H9 (cell line): ENCODE measurements at regions not wholly inside any gene's neighbourhood (a gene's known extent, or its start where the extent isn't known, plus 50 kb on each side); places are given as distances from the start of the nearest gene placed in this dataset.
"Not testable (repeated sequence)": the region's sequence is repeated elsewhere in the genome, so short reads cannot be mapped to it uniquely, and the experiment has no call there.

Experiments used
- DNase-seq: peaks from one replicate; pipeline ENCODE4 v3.0.0-alpha.2; 2017
- H2AFZ ChIP-seq: one replicate; pipeline ENCODE4 v1.6.1; 2013; ENCODE audit warnings: mild to moderate bottlenecking, low read length, control low read depth, moderate library complexity
- H2AK5ac ChIP-seq: 2 replicates; pipeline ENCODE4 v1.6.1; 2013; ENCODE audit warnings: low read length, control low read depth, mixed read lengths; ENCODE audit not compliant: insufficient read length
- H2BK120ac ChIP-seq: one replicate; pipeline ENCODE4 v1.6.1; 2013; ENCODE audit warnings: low read depth, mild to moderate bottlenecking, low read length, control low read depth, inconsistent platforms; ENCODE audit not compliant: poor library complexity, severe bottlenecking
- H2BK12ac ChIP-seq: 2 replicates; pipeline ENCODE4 v1.6.1; 2013; ENCODE audit warnings: low read length, control low read depth, mixed read lengths, low read depth; ENCODE audit not compliant: insufficient read length
- H2BK15ac ChIP-seq: 2 replicates; pipeline ENCODE4 v1.6.1; 2013; ENCODE audit warnings: low read depth, low read length, control low read depth
- H2BK20ac ChIP-seq: one replicate; pipeline ENCODE4 v1.6.1; 2013; ENCODE audit warnings: low read depth, mild to moderate bottlenecking, low read length, control low read depth, inconsistent platforms; ENCODE audit not compliant: poor library complexity, severe bottlenecking
- H2BK5ac ChIP-seq: 2 replicates; pipeline ENCODE4 v1.6.1; 2013; ENCODE audit warnings: low read length, control low read depth, mixed read lengths; ENCODE audit not compliant: insufficient read length
- H3K14ac ChIP-seq: 2 replicates; pipeline ENCODE4 v1.6.1; 2013; ENCODE audit warnings: low read length, control low read depth; ENCODE audit not compliant: insufficient read depth
- H3K18ac ChIP-seq: 2 replicates; pipeline ENCODE4 v1.6.1; 2013; ENCODE audit warnings: low read depth, mild to moderate bottlenecking, mixed read lengths, low read length, control low read depth; ENCODE audit not compliant: insufficient read length
- H3K23ac ChIP-seq: 2 replicates; pipeline ENCODE4 v1.6.1; 2013; ENCODE audit warnings: low read length, control low read depth, mixed read lengths, low read depth; ENCODE audit not compliant: insufficient read length
- H3K23me2 ChIP-seq: 2 replicates; pipeline ENCODE4 v1.6.1; 2013; ENCODE audit warnings: low read depth, mild to moderate bottlenecking, mixed read lengths, low read length, control low read depth; ENCODE audit not compliant: insufficient read length, poor library complexity, severe bottlenecking
- H3K27ac ChIP-seq: 2 replicates; pipeline ENCODE4 v1.5.1; 2013; ENCODE audit warnings: low read length, control low read depth, mixed read lengths, low read depth; ENCODE audit not compliant: insufficient read length
- H3K27me3 ChIP-seq: 2 replicates; pipeline ENCODE4 v1.6.1; 2013; ENCODE audit warnings: low read length, control low read depth, inconsistent platforms; ENCODE audit not compliant: insufficient read depth
- H3K4ac ChIP-seq: 2 replicates; pipeline ENCODE4 v1.6.1; 2013; ENCODE audit warnings: low read depth, mild to moderate bottlenecking, control low read depth, inconsistent platforms, low read length, moderate library complexity
- H3K4me1 ChIP-seq: 2 replicates; pipeline ENCODE4 v1.6.1; 2013; ENCODE audit warnings: low read length, control low read depth, inconsistent platforms; ENCODE audit not compliant: insufficient read depth
- H3K4me2 ChIP-seq: 2 replicates; pipeline ENCODE4 v1.6.1; 2013; ENCODE audit warnings: low read length, control low read depth, mixed read lengths; ENCODE audit not compliant: insufficient read length, insufficient read depth
- H3K56ac ChIP-seq: 2 replicates; pipeline ENCODE4 v1.6.1; 2013; ENCODE audit warnings: low read depth, mild to moderate bottlenecking, mixed read lengths, low read length, control low read depth; ENCODE audit not compliant: insufficient read length
- H3K79me1 ChIP-seq: 2 replicates; pipeline ENCODE4 v1.6.1; 2013; ENCODE audit warnings: low read depth, mild to moderate bottlenecking, moderate library complexity, low read length, control low read depth, inconsistent platforms; ENCODE audit not compliant: insufficient read depth, poor library complexity, severe bottlenecking
- H3K79me2 ChIP-seq: 2 replicates; pipeline ENCODE4 v1.6.1; 2013; ENCODE audit warnings: low read length, control low read depth, inconsistent platforms; ENCODE audit not compliant: insufficient read depth
- H3K9ac ChIP-seq: 2 replicates; pipeline ENCODE4 v1.6.1; 2013; ENCODE audit warnings: low read length, control low read depth, mixed read lengths; ENCODE audit not compliant: insufficient read length; ENCODE audit errors: extremely low read depth
- H3K9me3 ChIP-seq: one replicate; pipeline ENCODE4 v1.6.1; 2013; ENCODE audit warnings: low read depth, low read length, inconsistent platforms; ENCODE audit not compliant: control insufficient read depth
- H3T11ph ChIP-seq: one replicate; pipeline ENCODE4 v1.6.1; 2013; ENCODE audit warnings: mild to moderate bottlenecking, low read length, control low read depth, inconsistent platforms
- H4K20me1 ChIP-seq: one replicate; pipeline ENCODE4 v1.6.1; 2013; ENCODE audit not compliant: control insufficient read depth, insufficient read length, insufficient read depth
- H4K5ac ChIP-seq: 2 replicates; pipeline ENCODE4 v1.6.1; 2013; ENCODE audit warnings: low read depth, mild to moderate bottlenecking, mixed read lengths, low read length, control low read depth; ENCODE audit not compliant: insufficient read length
- H4K8ac ChIP-seq: replicated peaks from 2 replicates; pipeline ENCODE4 v1.6.1; 2013; ENCODE audit warnings: low read length, control low read depth, mixed read lengths, low read depth; ENCODE audit not compliant: insufficient read length
- H4K91ac ChIP-seq: 2 replicates; pipeline ENCODE4 v1.6.1; 2013; ENCODE audit warnings: low read depth, mild to moderate bottlenecking, moderate library complexity, mixed read lengths, low read length, control low read depth; ENCODE audit not compliant: insufficient read length
- H3K27ac Mint-ChIP-seq, 3 experiments: 2 replicates in 2 of 3; 3 replicates in 1 of 3; pipeline ENCODE4 v1.8.0; 2020 to 2021; ENCODE audit warnings: mixed read lengths in 3 of 3, mild to moderate bottlenecking in 1 of 3, moderate library complexity in 1 of 3
- H3K27me3 Mint-ChIP-seq: 2 replicates; pipeline ENCODE4 v1.8.0; 2021; ENCODE audit warnings: low read depth, mild to moderate bottlenecking, moderate library complexity, mixed read lengths
- H3K36me3 Mint-ChIP-seq, 3 experiments: 2 replicates in 2 of 3; 3 replicates in 1 of 3; pipeline ENCODE4 v1.8.0; 2020 to 2021; ENCODE audit warnings: low read depth in 3 of 3, mixed read lengths in 3 of 3; ENCODE audit not compliant: insufficient read depth in 1 of 3
- H3K4me1 Mint-ChIP-seq, 2 experiments: 2 replicates each; pipeline ENCODE4 v1.8.0; 2020; ENCODE audit warnings: mixed read lengths in 2 of 2
- H3K4me3 Mint-ChIP-seq, 2 experiments: 2 replicates in 1 of 2; 3 replicates in 1 of 2; pipeline ENCODE4 v1.8.0; 2020 to 2021; ENCODE audit warnings: mild to moderate bottlenecking in 2 of 2, mixed read lengths in 2 of 2, moderate library complexity in 1 of 2
- H3K9me3 Mint-ChIP-seq, 2 experiments: 2 replicates in 1 of 2; 3 replicates in 1 of 2; pipeline ENCODE4 v1.8.0; 2020; ENCODE audit warnings: mild to moderate bottlenecking in 2 of 2, mixed read lengths in 2 of 2, moderate library complexity in 1 of 2
- WGBS: extraction: QIAGEN DNeasy Blood & Tissue Kit; methylation state at CpG from one replicate; pipeline ENCODE4 v1.1.7; 2013; ENCODE audit warnings: missing lambda C conversion rate, low lambda C conversion rate, mixed read lengths; ENCODE audit not compliant: insufficient read length; ENCODE audit errors: extremely low coverage; 5-methylcytosine and 5-hydroxymethylcytosine counted together
- TF ChIP-seq, protein P1 (sequence below): fragments of 200-600 bp; sonication (generic); conservative IDR thresholded peaks from 3 replicates; pipeline ENCODE4 v1.8.0; 2021; ENCODE audit warnings: antibody characterized with exemption, mild to moderate bottlenecking

- H3K27ac Mint-ChIP-seq = no peak overlapping the region
- no peak overlapping the region for H2BK120ac ChIP-seq
Observed at GRCh38 chr13:37503287-37503686, 95.3 kb downstream of the POSTN start.

DNA sequence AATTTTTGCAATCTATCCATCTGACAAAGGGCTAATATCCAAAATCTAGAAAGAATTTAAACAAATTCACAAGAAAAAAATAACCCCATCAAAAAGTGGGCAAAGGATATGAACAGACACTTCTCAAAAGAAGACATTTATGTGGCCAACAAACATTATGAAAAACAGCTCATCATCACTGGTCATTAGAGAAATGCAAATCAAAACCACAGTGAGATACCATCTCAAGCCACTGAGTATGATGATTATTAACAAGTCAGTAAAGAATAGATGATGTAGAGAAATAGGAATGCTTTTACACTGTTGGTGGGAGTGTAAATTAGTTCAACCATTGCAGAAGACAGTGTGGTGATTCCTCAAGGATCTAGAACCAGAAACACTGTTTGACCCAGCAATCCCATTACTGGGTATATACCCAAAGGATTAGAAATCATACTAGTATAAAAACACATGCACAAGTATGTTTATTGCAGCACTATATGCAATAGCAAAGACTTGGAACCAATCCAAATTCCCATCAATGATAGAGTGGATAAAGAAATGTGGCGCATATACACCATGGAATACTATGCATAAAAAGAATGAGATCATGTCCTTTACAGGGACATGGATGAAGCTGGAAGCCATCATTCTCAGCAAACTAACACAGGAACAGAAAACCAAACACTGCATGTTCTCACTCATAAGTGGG, 96.1 kb downstream of the POSTN start:
- not testable (repeated sequence) for DNase-seq, H3K79me1 ChIP-seq, H2BK15ac ChIP-seq, H3K18ac ChIP-seq, H3T11ph ChIP-seq, H2BK120ac ChIP-seq, H3K4me1 ChIP-seq, H3K9me3 ChIP-seq, H3K23ac ChIP-seq, H4K5ac ChIP-seq, H2AFZ ChIP-seq, H3K27me3 ChIP-seq, H3K4ac ChIP-seq, H3K4me3 Mint-ChIP-seq, H4K8ac ChIP-seq, H4K91ac ChIP-seq, H3K9ac ChIP-seq, H3K27me3 Mint-ChIP-seq, H2BK5ac ChIP-seq, H2BK20ac ChIP-seq, H3K4me1 Mint-ChIP-seq, H3K56ac ChIP-seq, H4K20me1 ChIP-seq, H3K14ac ChIP-seq, H3K36me3 Mint-ChIP-seq, H3K79me2 ChIP-seq, H3K27ac ChIP-seq, H3K4me2 ChIP-seq, H3K23me2 ChIP-seq, H3K27ac Mint-ChIP-seq, H3K9me3 Mint-ChIP-seq, H2AK5ac ChIP-seq, H2BK12ac ChIP-seq
- no CpG with 5 or more reads among the region's 1 CpG for WGBS

More at GRCh38 chr13:37503287-37503686, 95.3 kb downstream of the POSTN start:
- H3T11ph ChIP-seq = no peak overlapping the region
- H4K5ac ChIP-seq = no peak overlapping the region
- H4K8ac ChIP-seq = no peak overlapping the region
- H3K27ac ChIP-seq = no peak overlapping the region
- Mint-ChIP-seq H3K27me3 (no peaks in the 10 kb centered on the region), H3K36me3 (no peaks in the 10 kb centered on the region; a peak in 1 of 7 replicates), H3K9me3 (0 out of 5 replicates have a peak, but pooled peaks cover 0 to 2% of the 10 kb centered on the region in 2 experiments), H3K4me3 (no peak overlapping the region), H3K4me1 (no peaks in the 10 kb centered on the region)
- H3K23ac ChIP-seq = no peak overlapping the region
- no peaks in the 10 kb centered on the region for H3K23me2 ChIP-seq
- H3K4me2 ChIP-seq = no peak overlapping the region
- TF ChIP-seq, protein P1, sequence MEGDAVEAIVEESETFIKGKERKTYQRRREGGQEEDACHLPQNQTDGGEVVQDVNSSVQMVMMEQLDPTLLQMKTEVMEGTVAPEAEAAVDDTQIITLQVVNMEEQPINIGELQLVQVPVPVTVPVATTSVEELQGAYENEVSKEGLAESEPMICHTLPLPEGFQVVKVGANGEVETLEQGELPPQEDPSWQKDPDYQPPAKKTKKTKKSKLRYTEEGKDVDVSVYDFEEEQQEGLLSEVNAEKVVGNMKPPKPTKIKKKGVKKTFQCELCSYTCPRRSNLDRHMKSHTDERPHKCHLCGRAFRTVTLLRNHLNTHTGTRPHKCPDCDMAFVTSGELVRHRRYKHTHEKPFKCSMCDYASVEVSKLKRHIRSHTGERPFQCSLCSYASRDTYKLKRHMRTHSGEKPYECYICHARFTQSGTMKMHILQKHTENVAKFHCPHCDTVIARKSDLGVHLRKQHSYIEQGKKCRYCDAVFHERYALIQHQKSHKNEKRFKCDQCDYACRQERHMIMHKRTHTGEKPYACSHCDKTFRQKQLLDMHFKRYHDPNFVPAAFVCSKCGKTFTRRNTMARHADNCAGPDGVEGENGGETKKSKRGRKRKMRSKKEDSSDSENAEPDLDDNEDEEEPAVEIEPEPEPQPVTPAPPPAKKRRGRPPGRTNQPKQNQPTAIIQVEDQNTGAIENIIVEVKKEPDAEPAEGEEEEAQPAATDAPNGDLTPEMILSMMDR = no peak
- H2AFZ ChIP-seq = no peak overlapping the region
- no peaks in the 10 kb centered on the region for H3K9me3 ChIP-seq
- H2AK5ac ChIP-seq = no peak overlapping the region
- no peak overlapping the region for H3K18ac ChIP-seq
- H3K4ac ChIP-seq = no peak overlapping the region
- H4K20me1 ChIP-seq = no peaks in the 10 kb centered on the region
- H3K4me1 ChIP-seq = no peaks in the 10 kb centered on the region
- no peak for DNase-seq
- H2BK12ac ChIP-seq = no peak overlapping the region
- no peak overlapping the region for H3K56ac ChIP-seq
- no peak overlapping the region for H2BK15ac ChIP-seq
- H4K91ac ChIP-seq = no peak overlapping the region
- no peaks in the 10 kb centered on the region for H3K27me3 ChIP-seq
- H3K79me2 ChIP-seq = no peaks in the 10 kb centered on the region
- H3K14ac ChIP-seq = no peak overlapping the region
- H3K9ac ChIP-seq = no peak overlapping the region
- no peak overlapping the region for H2BK5ac ChIP-seq
- H2BK20ac ChIP-seq = no peak overlapping the region
- H3K79me1 ChIP-seq = no peaks in the 10 kb centered on the region
